COLO668 (cell line): ENCODE measurements at regions not wholly inside any gene's neighbourhood (a gene's known extent, or its start where the extent isn't known, plus 50 kb on each side); places are given as distances from the start of the nearest gene placed in this dataset.

Experiments
- DNase-seq: peaks from one replicate; lab custom pipeline; 2025; ENCODE audit not compliant: unreplicated experiment; lab: John Stamatoyannopoulos, UW

GRCh38 chr14:38138473-38139138, 69.1 kb upstream of the SSTR1 start:
- no peak for DNase-seq

GRCh38 chr14:38139926-38140325, 67.8 kb upstream of the SSTR1 start:
- no peak for DNase-seq

GRCh38 chr14:38143170-38143569, 64.5 kb upstream of the SSTR1 start:
- no peak for DNase-seq

GRCh38 chr14:38143659-38144505, 63.8 kb upstream of the SSTR1 start:
- no peak for DNase-seq

- DNase-seq: no peak
Measured at GRCh38 chr14:38145142-38145541, 62.6 kb upstream of the SSTR1 start.

- DNase-seq: no peak
Measured at GRCh38 chr14:38150075-38150474, 57.6 kb upstream of the SSTR1 start.
